K562 (cell line): ENCODE measurements at regions not wholly inside any gene's neighbourhood (a gene's known extent, or its start where the extent isn't known, plus 50 kb on each side); places are given as distances from the start of the nearest gene placed in this dataset.

Experiments used
- ATAC-seq: fragments of 200-7000 bp; cut with Tn5 transposase; 3 replicates; pipeline ENCODE4 v1.9.1; 2020; ENCODE audit warnings: moderate library complexity
- BruUV-seq: library from RNA; stranded (reverse); fragments of 400-500 nt; replicated peaks from 2 replicates; lab custom pipeline; 2021; lab: Mats Ljungman, UMichigan
- CTCF ChIA-PET: fragments of 300-600 bp; formaldehyde crosslinking; extraction: SDS; loops from one replicate; lab custom pipeline; 2021; ENCODE audit warnings: low intra/inter-chr PET ratio; lab: Yijun Ruan, JAX
- POLR2A ChIA-PET: fragments of 300-600, 350-650 bp; sonication (Branson Sonifier 250); formaldehyde crosslinking; extraction: SDS; loops from one replicate; lab custom pipeline; 2021; ENCODE audit warnings: antibody characterized with exemption, inconsistent platforms; lab: Yijun Ruan, JAX
- DNase-seq, 4 experiments: peaks; one replicate each; pipeline versions ENCODE4 v3.0.0 to v3.0.0-alpha.2; 2011 to 2018; ENCODE audit warnings: low spot score in 3 of 4, mixed read lengths in 3 of 4; ENCODE audit errors: extremely low read depth in 1 of 4
- FAIRE-seq: peaks from 2 replicates; lab custom pipeline; 2011; peaks lifted over from hg19 to GRCh38; lab: Jason Lieb, UNC
- H2AFZ ChIP-seq: 2 replicates; pipeline ENCODE4 v1.6.0; 2011; ENCODE audit warnings: low read depth, low read length, control low read depth, inconsistent platforms
- H3K27ac ChIP-seq: fragments of 200-600 bp; 3 replicates; pipeline ENCODE4 v1.8.0; 2011; ENCODE audit warnings: low read depth, mild to moderate bottlenecking, control low read depth, inconsistent platforms, low read length, moderate library complexity, mixed read lengths; ENCODE audit errors: extremely low read depth
- H3K27me3 ChIP-seq, 2 experiments: fragments of 300-600 bp in 1 of 2; 2 replicates in 1 of 2; 3 replicates in 1 of 2; pipeline versions ENCODE4 v1.6.0 to v1.8.0; 2011; ENCODE audit warnings: inconsistent platforms in 2 of 2, low read length in 2 of 2, mild to moderate bottlenecking in 1 of 2, mixed read lengths in 1 of 2, moderate library complexity in 1 of 2; ENCODE audit not compliant: control insufficient read depth in 2 of 2, insufficient read depth in 2 of 2
- H3K36me3 ChIP-seq: fragments of 300-600 bp; 3 replicates; pipeline ENCODE4 v1.8.0; 2011; ENCODE audit warnings: mild to moderate bottlenecking, low read length, inconsistent platforms; ENCODE audit not compliant: control insufficient read depth, insufficient read depth
- H3K4me1 ChIP-seq, 2 experiments: fragments of 200-600 bp in 1 of 2; replicated peaks in 1 of 2; 2 replicates in 1 of 2; 3 replicates in 1 of 2; pipeline versions ENCODE4 v1.5.1 to v1.8.0; 2011; ENCODE audit warnings: inconsistent platforms in 2 of 2, low read length in 2 of 2, mild to moderate bottlenecking in 1 of 2, mixed read lengths in 1 of 2, moderate library complexity in 1 of 2; ENCODE audit not compliant: control insufficient read depth in 2 of 2, insufficient read depth in 2 of 2
- H3K4me2 ChIP-seq: 2 replicates; pipeline ENCODE4 v1.6.1; 2011; ENCODE audit warnings: low read length, control low read depth, inconsistent platforms, mixed read lengths; ENCODE audit not compliant: insufficient read depth
- H3K4me3 ChIP-seq: fragments of 200-600 bp; sonication (generic), shearing (Covaris generic); 2 replicates; pipeline ENCODE4 v1.5.1; 2016; ENCODE audit warnings: control low read depth, inconsistent platforms
- H3K79me2 ChIP-seq: fragments of 200-600 bp; 3 replicates; pipeline ENCODE4 v1.8.0; 2011; ENCODE audit warnings: low read length, inconsistent platforms; ENCODE audit not compliant: control insufficient read depth, insufficient read depth
- H3K9ac ChIP-seq, 2 experiments: 2 replicates each; pipeline versions ENCODE4 v1.6.0 to v1.6.1; 2011; ENCODE audit warnings: low read depth in 2 of 2, low read length in 2 of 2, control low read depth in 1 of 2, inconsistent platforms in 1 of 2, mild to moderate bottlenecking in 1 of 2, mixed read lengths in 1 of 2; ENCODE audit not compliant: insufficient read depth in 1 of 2
- H3K9me1 ChIP-seq: one replicate; pipeline ENCODE4 v1.6.0; 2011; ENCODE audit warnings: inconsistent platforms, mild to moderate bottlenecking, low read length, moderate library complexity; ENCODE audit not compliant: control insufficient read depth, insufficient read depth
- H3K9me3 ChIP-seq: replicated peaks from 2 replicates; pipeline ENCODE4 v1.5.1; 2011; ENCODE audit warnings: low read depth, low read length, inconsistent platforms; ENCODE audit not compliant: control insufficient read depth, insufficient read depth
- H4K20me1 ChIP-seq: replicated peaks from 2 replicates; pipeline ENCODE4 v1.6.1; 2011; ENCODE audit warnings: low read length, inconsistent platforms, mixed read lengths; ENCODE audit not compliant: control insufficient read depth, insufficient read depth
- BRD4 ChIP-seq: fragments of 200-600 bp; sonication (generic); IDR thresholded peaks from 2 replicates; pipeline ENCODE4 v1.6.1; 2017; ENCODE audit warnings: inconsistent platforms
- GATA2 ChIP-seq: sonication (generic); formaldehyde crosslinking; IDR thresholded peaks from 2 replicates; pipeline ENCODE4 v1.4.0; 2020; ENCODE audit warnings: mild to moderate bottlenecking, missing genetic modification reagents
- KDM1A ChIP-seq, 2 experiments: fragments of 450-650 bp; IDR thresholded peaks; 2 replicates each; pipeline ENCODE4 v1.6.1; 2016; ENCODE audit warnings: mild to moderate bottlenecking in 2 of 2
- KLF13 ChIP-seq: fragments of 450-650 bp; IDR thresholded peaks from 2 replicates; pipeline ENCODE4 v1.6.1; 2016; ENCODE audit warnings: missing genetic modification characterization, low read depth, mild to moderate bottlenecking, missing compliant biosample characterization, moderate library complexity, borderline replicate concordance
- NR4A1 ChIP-seq, 2 experiments: fragments of 250-450 bp in 1 of 2; fragments of 450-650 bp in 1 of 2; sonication (Bioruptor Pico) in 1 of 2; IDR thresholded peaks; 2 replicates each; pipeline versions ENCODE4 v1.4.0 to v1.6.1; 2016 to 2020; ENCODE audit warnings: mild to moderate bottlenecking in 2 of 2, missing compliant biosample characterization in 1 of 2, missing genetic modification characterization in 1 of 2, moderate library complexity in 1 of 2
- POLR2A ChIP-seq: fragments of 450-650 bp; conservative IDR thresholded peaks from 2 replicates; pipeline ENCODE4 v1.6.1; 2016
- STAT5A ChIP-seq: IDR thresholded peaks from 2 replicates; pipeline ENCODE4 v1.6.1; 2012; ENCODE audit warnings: low read length, inconsistent platforms, borderline replicate concordance
- WGBS: fragments of 100-300 bp; shearing (Covaris generic); methylation state at CpG from one replicate; pipeline ENCODE4 v1.1.6; 2016; ENCODE audit warnings: low coverage, mixed read lengths; ENCODE audit not compliant: insufficient coverage; ENCODE audit errors: missing lambda C conversion rate; 5-methylcytosine and 5-hydroxymethylcytosine counted together
- in situ Hi-C: fragments of 300-500 bp; cut with MboI; formaldehyde crosslinking; loops from 4 replicates; pipeline ENCODE4 v1.15.0; 2018; ENCODE audit warnings: inconsistent platforms, mixed read lengths
- intact Hi-C: fragments of 100-400 bp; cut with micrococcal nuclease; formaldehyde crosslinking; loops from 2 replicates; pipeline ENCODE4 v1.14.2; 2022
- TF ChIP-seq, protein P1 (sequence below): fragments of 150-350 bp; conservative IDR thresholded peaks from 2 replicates; pipeline ENCODE4 v1.6.1; 2014; ENCODE audit warnings: low read length
- TF ChIP-seq, protein P2 (sequence below): fragments of 450-650 bp; IDR thresholded peaks from 2 replicates; pipeline ENCODE4 v1.6.1; 2016; ENCODE audit warnings: borderline replicate concordance

DNA sequence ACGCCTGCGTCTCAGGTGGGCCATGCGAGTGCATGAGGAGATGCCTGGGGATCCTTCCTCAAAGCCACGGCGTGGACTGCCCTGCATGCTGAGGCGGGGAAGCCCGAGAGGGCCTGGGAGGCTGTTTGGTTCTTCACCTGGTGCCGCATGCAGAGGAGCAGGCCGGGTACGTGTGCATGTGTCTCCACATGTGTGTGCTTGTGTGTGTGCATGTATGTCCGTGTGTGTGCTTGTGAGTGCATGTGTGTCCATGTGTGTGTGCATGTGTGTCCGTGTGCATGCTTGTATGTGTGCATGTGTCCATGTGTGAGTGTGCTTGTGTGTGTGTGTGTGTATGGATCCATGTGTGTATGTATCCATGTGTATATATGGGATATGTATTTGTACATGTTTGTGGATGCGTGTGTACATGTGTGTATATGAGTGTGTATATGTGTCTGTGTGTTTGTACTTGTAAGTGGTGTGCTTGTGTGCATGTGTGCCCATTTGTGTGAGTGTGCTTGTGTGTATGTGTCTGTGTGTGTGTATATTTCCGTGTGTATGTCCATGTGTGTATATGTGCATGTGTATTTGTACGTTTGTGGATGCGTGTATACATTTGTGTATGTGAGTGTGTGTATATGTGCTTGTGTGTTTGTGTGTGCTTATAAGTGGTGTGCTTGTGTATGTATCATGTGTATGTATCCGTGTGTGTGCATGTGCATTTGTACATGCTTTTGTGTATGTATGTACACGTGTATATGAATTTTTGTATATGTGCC is 79.0 kb downstream of the PTGR3 start:
- Histone ChIP-seq H3K4me2 (no peak overlapping the region), H3K79me2 (no peaks in the 10 kb centered on the region), H3K36me3 (no peaks in the 10 kb centered on the region), H3K9ac (no peak overlapping the region), H3K9me1 (no peaks in the 10 kb centered on the region), H3K9me3 (no peaks in the 10 kb centered on the region), H2AFZ (no peak overlapping the region), H3K4me1 (0 out of 5 replicates have a peak, but pooled peaks cover 0 to 4% of the 10 kb centered on the region in 2 experiments), H4K20me1 (no peaks in the 10 kb centered on the region), H3K4me3 (no peak overlapping the region), H3K27ac (no peak overlapping the region), H3K27me3 (peaks cover 0 to 68% of the 10 kb centered on the region in 2 experiments; a peak in 4 of 5 replicates)
- ChIA-PET POLR2A (no interaction called here), CTCF (no interaction called here)
- DNase-seq, result no peak
- no peak for ATAC-seq
- WGBS, result 0% methylated on average over 9 of the region's 18 CpGs
- intact Hi-C loops (no loop called here), in situ Hi-C loops (no loop called here)
- TF ChIP-seq BRD4 (no peak), KDM1A (IDR thresholded peaks at IDR 0.05) (peak in 1 of 2 experiments; percentile 69; a peak in 2 of 4 replicates)
- no peak for FAIRE-seq
- BruUV-seq, result no TSS peak

DNA sequence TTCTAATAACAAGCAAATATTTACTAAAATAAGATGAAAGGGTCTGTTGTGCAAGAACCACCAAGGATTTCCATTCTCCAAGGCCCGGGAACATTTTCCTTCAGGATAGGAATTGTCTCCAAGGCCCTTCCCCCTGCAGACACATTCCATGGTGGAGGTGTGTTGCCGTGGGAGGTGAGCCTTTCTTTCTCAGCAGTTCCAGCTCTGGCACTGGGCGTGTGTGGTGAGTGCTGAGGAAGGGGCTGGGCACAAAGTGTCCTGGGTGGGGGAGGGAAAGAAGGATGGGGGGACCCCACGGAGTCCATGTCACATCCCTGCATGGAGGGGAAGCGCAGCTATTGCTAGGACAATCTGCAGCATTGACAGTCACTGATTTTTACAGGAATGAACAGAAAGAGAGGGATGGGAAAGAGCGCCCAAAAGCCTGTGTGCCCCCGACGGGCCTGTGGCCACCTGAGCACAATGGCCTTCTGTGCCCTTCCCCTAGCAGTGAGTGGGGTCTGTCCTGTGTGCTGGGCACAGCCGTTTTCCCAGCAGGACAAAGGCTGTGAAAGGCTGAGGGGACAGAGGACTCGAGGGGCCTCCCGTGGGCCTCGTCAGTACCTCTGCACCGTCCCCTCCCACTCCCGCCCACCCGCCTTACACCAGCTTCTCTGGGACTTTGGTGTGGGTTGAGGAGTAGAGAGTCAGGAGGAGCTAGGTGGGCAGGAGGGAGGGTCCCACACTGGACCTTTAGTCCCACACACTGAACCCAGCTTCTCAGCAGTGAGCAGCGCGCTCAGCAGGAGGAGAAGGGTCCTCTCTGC is 79.8 kb downstream of the PTGR3 start:
- BruUV-seq, result no TSS peak
- Histone ChIP-seq H3K36me3 (no peaks in the 10 kb centered on the region), H4K20me1 (no peaks in the 10 kb centered on the region), H3K9me1 (no peaks in the 10 kb centered on the region), H3K4me3 (no peak overlapping the region), H3K4me1 (0 out of 5 replicates have a peak, but pooled peaks cover 0 to 4% of the 10 kb centered on the region in 2 experiments), H3K9ac (no peak overlapping the region), H2AFZ (no peak overlapping the region), H3K79me2 (no peaks in the 10 kb centered on the region), H3K9me3 (no peaks in the 10 kb centered on the region), H3K27me3 (peaks cover 0 to 68% of the 10 kb centered on the region in 2 experiments; a peak in 4 of 5 replicates), H3K4me2 (no peak overlapping the region), H3K27ac (no peak overlapping the region)
- no peak for FAIRE-seq
- no peak for DNase-seq
- intact Hi-C loops, result no loop called here
- in situ Hi-C loops, result no loop called here
- 0% methylated on average over 9 of the region's 17 CpGs for WGBS
- no peak for ATAC-seq
- ChIA-PET POLR2A (no interaction called here), CTCF (no interaction called here)
- TF ChIP-seq, protein P1, sequence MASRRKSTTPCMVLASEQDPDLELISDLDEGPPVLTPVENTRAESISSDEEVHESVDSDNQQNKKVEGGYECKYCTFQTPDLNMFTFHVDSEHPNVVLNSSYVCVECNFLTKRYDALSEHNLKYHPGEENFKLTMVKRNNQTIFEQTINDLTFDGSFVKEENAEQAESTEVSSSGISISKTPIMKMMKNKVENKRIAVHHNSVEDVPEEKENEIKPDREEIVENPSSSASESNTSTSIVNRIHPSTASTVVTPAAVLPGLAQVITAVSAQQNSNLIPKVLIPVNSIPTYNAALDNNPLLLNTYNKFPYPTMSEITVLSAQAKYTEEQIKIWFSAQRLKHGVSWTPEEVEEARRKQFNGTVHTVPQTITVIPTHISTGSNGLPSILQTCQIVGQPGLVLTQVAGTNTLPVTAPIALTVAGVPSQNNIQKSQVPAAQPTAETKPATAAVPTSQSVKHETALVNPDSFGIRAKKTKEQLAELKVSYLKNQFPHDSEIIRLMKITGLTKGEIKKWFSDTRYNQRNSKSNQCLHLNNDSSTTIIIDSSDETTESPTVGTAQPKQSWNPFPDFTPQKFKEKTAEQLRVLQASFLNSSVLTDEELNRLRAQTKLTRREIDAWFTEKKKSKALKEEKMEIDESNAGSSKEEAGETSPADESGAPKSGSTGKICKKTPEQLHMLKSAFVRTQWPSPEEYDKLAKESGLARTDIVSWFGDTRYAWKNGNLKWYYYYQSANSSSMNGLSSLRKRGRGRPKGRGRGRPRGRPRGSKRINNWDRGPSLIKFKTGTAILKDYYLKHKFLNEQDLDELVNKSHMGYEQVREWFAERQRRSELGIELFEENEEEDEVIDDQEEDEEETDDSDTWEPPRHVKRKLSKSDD, result no peak
- TF ChIP-seq, protein P2, sequence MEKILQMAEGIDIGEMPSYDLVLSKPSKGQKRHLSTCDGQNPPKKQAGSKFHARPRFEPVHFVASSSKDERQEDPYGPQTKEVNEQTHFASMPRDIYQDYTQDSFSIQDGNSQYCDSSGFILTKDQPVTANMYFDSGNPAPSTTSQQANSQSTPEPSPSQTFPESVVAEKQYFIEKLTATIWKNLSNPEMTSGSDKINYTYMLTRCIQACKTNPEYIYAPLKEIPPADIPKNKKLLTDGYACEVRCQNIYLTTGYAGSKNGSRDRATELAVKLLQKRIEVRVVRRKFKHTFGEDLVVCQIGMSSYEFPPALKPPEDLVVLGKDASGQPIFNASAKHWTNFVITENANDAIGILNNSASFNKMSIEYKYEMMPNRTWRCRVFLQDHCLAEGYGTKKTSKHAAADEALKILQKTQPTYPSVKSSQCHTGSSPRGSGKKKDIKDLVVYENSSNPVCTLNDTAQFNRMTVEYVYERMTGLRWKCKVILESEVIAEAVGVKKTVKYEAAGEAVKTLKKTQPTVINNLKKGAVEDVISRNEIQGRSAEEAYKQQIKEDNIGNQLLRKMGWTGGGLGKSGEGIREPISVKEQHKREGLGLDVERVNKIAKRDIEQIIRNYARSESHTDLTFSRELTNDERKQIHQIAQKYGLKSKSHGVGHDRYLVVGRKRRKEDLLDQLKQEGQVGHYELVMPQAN, result no peak
- TF ChIP-seq POLR2A, result no peak
- TF ChIP-seq GATA2, result no peak
- no peak for TF ChIP-seq KLF13 (tag)
- no peak for TF ChIP-seq STAT5A
- no peak for TF ChIP-seq NR4A1 (CRISPR knock-in tag; IDR thresholded peaks at IDR 0.05)
- no peak for TF ChIP-seq NR4A1 (tag; IDR thresholded peaks at IDR 0.05)
